ENCODE measurements at regions not wholly inside any gene's neighbourhood (a gene's known extent, or its start where the extent isn't known, plus 50 kb on each side); places are given as distances from the start of the nearest gene placed in this dataset.
"Not testable (repeated sequence)": the region's sequence is repeated elsewhere in the genome, so short reads cannot be mapped to it uniquely, and the experiment has no call there.

- DNase-seq: no peak
- in situ Hi-C loops (cut with MboI; ENCODE audit: low sequenced_read_pairs in 4 of 4) (no loop called here), intact Hi-C loops (cut with DNase I; ENCODE audit: low total_unique reads) (no loop called here)
- H3K27me3 ChIP-seq: no peaks in the 10 kb centered on the region
- no peaks in the 10 kb centered on the region for H3K9me3 ChIP-seq
- TF ChIP-seq POLR2A (IDR thresholded peaks at IDR 0.05) (no peak), CTCF (IDR thresholded peaks at IDR 0.05 in 4 of 5, conservative IDR thresholded peaks at IDR 0.05 in 1 of 5) (no peak)
- H3K36me3 ChIP-seq: no peaks in the 10 kb centered on the region
- H3K4me1 ChIP-seq: no peaks in the 10 kb centered on the region
- ATAC-seq: no peak
- no peak overlapping the region for H3K27ac ChIP-seq
- H3K4me3 ChIP-seq: no peak overlapping the region
Measured at GRCh38 chr20:52031563-52032303, 159.8 kb downstream of the ZFP64 start.

GRCh38 chr20:52031206-52031562, 160.4 kb downstream of the ZFP64 start:
- H3K27ac ChIP-seq: no peak overlapping the region
- TF ChIP-seq POLR2A (IDR thresholded peaks at IDR 0.05) (no peak), CTCF (IDR thresholded peaks at IDR 0.05 in 4 of 5, conservative IDR thresholded peaks at IDR 0.05 in 1 of 5) (no peak)
- in situ Hi-C loops (cut with MboI; ENCODE audit: low sequenced_read_pairs in 4 of 4): no loop called here
- intact Hi-C loops (cut with DNase I; ENCODE audit: low total_unique reads): no loop called here
- H3K27me3 ChIP-seq: no peaks in the 10 kb centered on the region
- ATAC-seq (no peak), DNase-seq (no peak)
- H3K36me3 ChIP-seq: no peaks in the 10 kb centered on the region
- H3K4me1 ChIP-seq: no peaks in the 10 kb centered on the region
- H3K9me3 ChIP-seq: no peaks in the 10 kb centered on the region
- H3K4me3 ChIP-seq: no peak overlapping the region

GRCh38 chr20:52029129-52029528, 162.4 kb downstream of the ZFP64 start:
- DNase-seq; H3K36me3 ChIP-seq; H3K4me3 ChIP-seq; H3K27ac ChIP-seq; H3K27me3 ChIP-seq; in situ Hi-C loops (cut with MboI; ENCODE audit: low sequenced_read_pairs in 4 of 4); ATAC-seq; H3K4me1 ChIP-seq; H3K9me3 ChIP-seq; intact Hi-C loops (cut with DNase I; ENCODE audit: low total_unique reads): not testable (repeated sequence)

GRCh38 chr20:52025938-52026337, 165.6 kb downstream of the ZFP64 start:
- H3K27me3 ChIP-seq: no peaks in the 10 kb centered on the region
- no peak overlapping the region for H3K4me3 ChIP-seq
- intact Hi-C loops (cut with DNase I; ENCODE audit: low total_unique reads): no loop called here
- DNase-seq: no peak
- H3K27ac ChIP-seq: no peak overlapping the region
- no peak for TF ChIP-seq POLR2A (IDR thresholded peaks at IDR 0.05)
- no peak for TF ChIP-seq CTCF (IDR thresholded peaks at IDR 0.05 in 4 of 5, conservative IDR thresholded peaks at IDR 0.05 in 1 of 5)
- H3K4me1 ChIP-seq: no peaks in the 10 kb centered on the region
- no peak for ATAC-seq
- in situ Hi-C loops (cut with MboI; ENCODE audit: low sequenced_read_pairs in 4 of 4): no loop called here
- H3K9me3 ChIP-seq: no peaks in the 10 kb centered on the region
- H3K36me3 ChIP-seq: no peaks in the 10 kb centered on the region

- in situ Hi-C loops (cut with MboI; ENCODE audit: low sequenced_read_pairs in 4 of 4): no loop called here
Measured at GRCh38 chr20:52019313-52019712, 172.3 kb downstream of the ZFP64 start.

More at GRCh38 chr20:52019313-52019712, 172.3 kb downstream of the ZFP64 start:
- H3K27me3 ChIP-seq: no peaks in the 10 kb centered on the region
- no peaks in the 10 kb centered on the region for H3K9me3 ChIP-seq
- H3K4me1 ChIP-seq: no peaks in the 10 kb centered on the region
- intact Hi-C loops (cut with DNase I; ENCODE audit: low total_unique reads): no loop called here
- DNase-seq (no peak), ATAC-seq (no peak)
- H3K36me3 ChIP-seq: no peaks in the 10 kb centered on the region
- no peak for TF ChIP-seq CTCF (IDR thresholded peaks at IDR 0.05 in 4 of 5, conservative IDR thresholded peaks at IDR 0.05 in 1 of 5)
- no peak for TF ChIP-seq POLR2A (IDR thresholded peaks at IDR 0.05)
- H3K27ac ChIP-seq: no peak overlapping the region
- no peak overlapping the region for H3K4me3 ChIP-seq
